NCI-H1105 treated with DMSO at 0.1 percent for 48 hours (cell line): ENCODE measurements at regions not wholly inside any gene's neighbourhood (a gene's known extent, or its start where the extent isn't known, plus 50 kb on each side); places are given as distances from the start of the nearest gene placed in this dataset.
"Not testable (repeated sequence)": the region's sequence is repeated elsewhere in the genome, so short reads cannot be mapped to it uniquely, and the experiment has no call there.

Source experiments
- DNase-seq: peaks from one replicate; lab custom pipeline; 2025; lab: John Stamatoyannopoulos, UW

DNA sequence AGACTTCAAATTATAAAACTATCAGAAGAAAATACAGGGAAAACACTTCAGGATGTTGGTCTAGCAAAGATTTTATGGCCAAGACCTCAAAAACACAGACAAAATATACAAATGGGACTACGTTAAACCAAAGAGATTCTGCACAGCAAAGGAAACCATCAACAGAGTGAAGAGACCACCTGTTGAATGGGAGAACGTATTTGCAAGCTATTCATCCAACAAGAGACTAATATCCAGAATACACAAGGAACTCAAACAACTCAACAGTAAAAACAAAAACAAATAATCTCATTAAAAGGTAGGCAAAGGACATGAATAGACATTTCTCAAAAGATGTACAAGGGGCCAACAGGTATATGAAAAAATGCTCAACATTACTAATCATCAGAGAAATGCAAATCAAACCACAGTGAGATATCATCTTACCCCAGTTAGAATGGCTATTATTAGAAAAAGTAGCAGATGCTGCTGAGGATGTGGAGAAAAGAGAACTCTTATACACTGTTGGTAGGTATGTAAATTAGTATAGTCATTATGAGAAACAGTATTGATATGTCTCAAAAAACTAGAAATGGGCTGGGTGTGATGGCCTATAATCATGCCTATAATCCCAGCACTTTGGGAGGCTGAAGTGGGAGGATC is 112.6 kb downstream of the LRIG2 start:
- no peak for DNase-seq

DNA sequence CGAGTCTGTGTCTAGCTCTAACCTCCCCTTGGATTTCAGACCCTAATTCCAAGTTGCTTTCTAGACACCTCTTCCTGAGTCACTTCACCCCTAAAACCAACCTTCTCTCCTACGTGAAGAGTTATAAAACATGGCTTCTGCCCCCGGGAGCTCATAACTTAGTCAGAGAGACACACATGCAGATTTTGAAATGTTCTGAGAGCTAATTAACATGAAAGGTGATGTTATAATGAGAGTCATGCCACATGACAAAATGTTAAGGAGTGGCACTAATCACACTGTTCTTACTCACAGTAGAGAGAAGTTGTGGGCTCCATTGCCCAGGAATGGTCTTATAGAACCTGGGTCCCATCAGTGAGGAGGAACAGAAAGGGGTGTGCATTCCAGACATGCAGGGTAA is 117.1 kb downstream of the LRIG2 start:
- DNase-seq = no peak

DNA sequence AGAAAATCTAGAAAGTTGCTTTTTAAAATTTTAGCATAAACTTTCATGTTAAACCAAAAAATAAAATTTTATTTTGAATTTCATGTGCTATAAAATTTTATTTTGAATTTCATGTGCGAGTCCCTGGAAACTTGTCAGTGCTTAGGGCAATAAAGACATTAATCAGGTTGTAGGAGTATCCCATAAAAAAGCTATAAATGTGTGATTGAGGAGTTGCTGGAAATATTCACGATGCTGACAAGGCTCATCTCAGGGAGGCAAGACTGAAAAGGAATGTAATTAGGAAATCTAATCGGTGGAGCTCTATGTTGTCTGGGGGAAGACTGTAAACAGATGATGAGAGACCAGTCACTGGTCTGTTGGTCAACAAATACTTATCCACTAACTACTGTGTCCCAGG is 117.9 kb downstream of the LRIG2 start:
- DNase-seq = no peak

DNA sequence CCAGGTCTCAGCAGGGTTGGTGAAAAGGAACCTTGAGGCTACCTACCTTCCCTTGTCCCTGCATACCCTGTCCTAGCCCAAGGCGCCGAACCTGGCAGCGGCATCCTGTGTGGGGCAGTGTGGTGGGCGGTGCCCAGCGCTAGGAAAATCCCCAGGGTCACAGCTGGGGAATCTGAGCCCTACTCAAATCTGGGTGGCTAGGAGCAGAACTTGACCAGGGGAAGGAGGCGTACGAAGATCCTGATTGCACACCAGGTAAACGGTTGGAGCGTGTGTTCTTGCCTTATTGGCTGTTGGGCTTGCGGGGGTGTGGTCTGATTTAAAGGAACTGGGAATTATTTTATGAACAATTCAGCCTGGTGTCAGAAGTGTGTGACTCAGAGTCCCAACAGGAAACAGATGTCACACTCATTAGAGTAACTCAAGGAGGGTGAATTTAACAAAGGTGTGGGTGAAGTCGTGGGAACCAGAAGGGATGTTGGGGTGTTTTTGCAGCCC is 118.6 kb downstream of the LRIG2 start:
- DNase-seq = no peak

DNA sequence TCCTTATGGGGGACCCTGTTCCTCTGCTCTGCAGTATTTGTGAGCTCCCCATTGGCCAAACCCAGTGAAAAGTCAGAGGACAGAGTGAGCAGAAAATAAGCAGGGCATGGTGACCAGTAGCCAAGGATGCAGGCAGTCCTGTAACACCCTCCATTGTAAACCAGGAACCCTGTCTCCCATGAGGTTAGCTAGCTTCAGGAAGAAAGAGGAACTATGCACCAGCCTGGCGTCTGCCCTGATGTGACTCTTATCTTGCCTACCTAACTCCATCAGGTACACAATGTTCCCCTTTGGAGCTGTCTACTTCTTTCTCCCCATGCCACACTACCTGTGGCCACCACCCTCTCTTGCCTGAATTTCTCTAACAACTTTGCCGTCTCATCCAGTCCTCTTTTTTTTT is 119.2 kb downstream of the LRIG2 start:
- no peak for DNase-seq

DNA sequence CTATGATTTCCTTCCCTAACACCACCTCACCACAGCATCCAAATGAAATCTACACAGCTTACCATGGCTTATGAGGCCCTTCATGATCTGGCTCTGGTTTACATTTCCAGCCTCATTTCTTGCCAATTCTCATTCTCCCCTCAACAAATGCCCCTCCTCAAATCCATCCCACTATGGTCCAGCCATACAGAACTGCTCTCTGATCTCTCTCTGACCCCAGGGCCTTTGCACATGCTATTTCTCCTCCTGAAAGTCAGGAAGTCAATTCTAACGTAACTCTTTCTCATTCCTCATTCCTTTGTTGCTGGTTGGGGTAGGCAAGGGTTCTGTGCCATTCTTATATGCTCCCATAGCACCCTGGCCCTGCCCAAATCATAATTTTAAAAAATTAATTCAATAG is 120.0 kb downstream of the LRIG2 start:
- no peak for DNase-seq

DNA sequence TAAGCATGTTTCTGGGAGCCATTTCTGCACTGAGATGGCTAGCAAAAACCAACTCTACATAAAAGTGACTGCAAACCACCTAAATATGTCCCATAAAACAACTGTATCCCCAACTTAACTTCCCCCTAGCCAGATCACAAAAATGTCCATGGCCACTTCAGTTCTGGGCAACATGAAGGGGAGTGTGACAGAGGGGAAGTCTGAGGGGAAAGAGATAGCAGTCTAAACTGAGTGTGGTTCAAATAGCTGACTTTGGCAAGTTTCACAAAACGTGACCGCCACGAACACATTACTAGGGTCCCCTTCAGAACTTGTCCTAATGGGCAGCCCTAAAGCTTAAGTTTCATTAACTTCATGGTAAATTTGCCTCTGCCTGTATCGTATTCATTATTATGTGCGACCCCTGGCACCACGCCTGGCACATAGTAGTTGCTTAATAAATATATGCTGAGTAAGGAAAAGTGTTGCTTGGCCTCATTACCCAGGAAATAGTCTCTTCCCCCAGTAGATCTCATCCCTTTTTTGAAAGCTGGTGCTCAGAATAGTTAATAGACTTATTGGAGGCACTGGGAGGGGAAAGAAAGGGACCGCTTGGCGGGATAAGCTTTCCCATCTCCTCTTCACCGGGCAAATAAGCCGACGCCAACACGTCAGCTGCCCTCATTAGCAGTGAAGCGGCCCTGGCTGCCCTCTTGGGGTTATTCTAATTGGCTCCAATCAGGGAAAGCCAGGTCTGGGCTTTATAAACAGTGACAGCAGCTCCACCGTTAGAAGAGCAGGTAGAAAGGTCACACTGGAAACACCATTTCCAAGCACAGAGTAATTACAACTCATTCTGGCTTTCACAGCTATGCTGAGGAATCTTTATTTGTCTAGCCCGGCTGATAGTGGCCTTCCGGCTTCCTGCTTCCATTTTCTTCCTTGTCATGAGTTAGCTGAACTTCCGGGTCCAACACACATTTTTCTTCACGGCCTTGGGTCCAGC is 122.1 kb downstream of the LRIG2 start:
- DNase-seq = no peak

DNA sequence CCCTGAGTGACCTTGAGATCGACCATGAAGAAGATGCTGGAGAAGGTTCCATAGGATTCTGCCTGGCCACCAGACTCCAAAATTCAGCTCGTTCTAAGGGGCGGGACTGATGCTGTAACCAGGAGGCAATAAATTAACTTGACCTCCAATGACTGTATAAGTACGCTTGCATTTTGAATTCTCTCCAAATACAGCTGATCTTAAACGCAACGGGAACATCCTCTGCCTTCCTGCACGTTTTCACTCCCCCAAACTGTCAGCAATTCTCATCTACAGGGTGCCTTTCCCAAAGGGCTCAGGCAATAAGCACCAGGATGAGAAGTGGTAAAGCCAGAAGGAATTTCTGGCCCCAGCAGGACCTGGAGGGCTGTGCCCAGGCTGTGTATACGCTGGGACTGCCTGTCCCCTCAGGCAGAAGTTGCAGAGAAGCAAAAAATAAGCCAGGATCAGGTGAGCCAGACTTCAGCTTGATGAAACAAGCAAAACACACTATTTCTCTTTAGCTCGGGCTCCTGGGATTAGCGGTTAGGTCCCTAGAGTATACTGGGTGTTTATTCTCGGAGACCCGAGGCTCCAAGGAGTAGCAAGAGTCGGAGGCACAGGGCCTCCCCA is 124.8 kb downstream of the LRIG2 start:
- no peak for DNase-seq

DNA sequence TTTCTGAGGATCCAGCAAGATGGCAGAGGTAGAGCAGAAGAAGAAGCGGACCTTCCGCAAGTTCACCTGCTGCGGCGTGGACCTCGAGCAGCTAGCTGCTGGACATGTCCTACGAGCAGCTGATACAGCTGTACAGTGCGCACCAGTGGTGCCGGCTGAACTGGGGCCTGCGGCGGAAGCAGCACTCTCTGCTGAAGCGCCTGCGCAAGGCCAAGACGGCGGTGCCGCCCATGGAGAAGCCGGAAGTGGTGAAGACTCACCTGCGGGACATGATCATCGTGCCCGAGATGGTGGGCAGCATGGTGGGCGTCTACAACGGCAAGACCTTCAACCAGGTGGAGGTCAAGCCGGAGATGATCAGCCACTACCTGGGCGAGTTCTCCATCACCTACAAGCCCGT is 125.8 kb downstream of the LRIG2 start:
- no peak for DNase-seq

DNA sequence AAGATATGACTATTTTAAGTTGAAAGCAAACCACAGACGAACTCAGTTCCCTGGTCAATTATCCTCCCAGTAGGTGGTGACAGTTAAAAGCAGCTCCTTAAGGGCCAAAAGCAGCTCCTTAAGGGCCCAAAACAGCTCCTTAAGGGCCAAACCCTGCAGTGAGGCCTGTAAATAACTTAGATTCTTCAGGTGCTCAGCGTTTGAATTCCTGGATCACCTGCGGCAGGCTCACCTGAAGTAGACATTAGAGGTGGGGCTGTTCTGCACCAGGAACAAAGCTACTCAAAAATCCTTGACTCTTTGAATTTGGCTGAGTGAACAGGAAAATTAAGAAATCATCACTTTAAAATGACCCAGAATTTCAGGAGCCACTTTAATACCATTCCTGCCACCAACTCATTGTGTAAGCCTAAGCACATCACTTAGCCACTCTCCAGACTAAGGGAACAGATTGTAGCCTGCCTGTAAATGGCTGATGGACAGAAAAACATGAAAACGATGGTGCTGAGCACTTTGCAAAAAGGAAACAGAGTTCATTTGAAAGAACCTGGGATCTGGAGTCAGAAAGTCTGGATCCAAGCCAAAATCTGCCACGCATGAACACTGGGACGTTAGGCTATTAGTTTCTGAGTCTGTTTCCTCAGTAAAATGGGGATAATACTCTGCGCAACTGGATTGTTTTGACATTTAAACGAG is 126.9 kb downstream of the LRIG2 start:
- DNase-seq = peak; percentile 40

DNA sequence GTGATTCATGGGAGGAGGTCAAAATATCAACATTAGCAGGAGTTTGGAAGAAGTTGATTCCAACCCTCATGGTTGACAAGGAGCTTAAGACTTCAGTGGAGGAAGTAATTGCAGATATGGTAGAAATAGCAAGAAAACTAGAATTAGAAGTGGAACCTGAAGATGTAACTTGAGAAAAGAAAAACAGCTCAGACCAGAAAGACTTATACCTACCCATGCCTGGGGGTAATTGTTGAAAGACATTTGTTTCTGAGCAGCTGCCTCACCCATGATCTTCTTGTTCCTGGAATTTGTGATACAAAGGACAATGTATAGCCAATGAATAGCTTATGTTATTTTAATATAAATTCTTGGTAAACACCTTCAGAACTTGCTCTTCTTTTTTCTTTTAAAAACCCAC is 128.6 kb downstream of the LRIG2 start:
- DNase-seq = no peak

DNA sequence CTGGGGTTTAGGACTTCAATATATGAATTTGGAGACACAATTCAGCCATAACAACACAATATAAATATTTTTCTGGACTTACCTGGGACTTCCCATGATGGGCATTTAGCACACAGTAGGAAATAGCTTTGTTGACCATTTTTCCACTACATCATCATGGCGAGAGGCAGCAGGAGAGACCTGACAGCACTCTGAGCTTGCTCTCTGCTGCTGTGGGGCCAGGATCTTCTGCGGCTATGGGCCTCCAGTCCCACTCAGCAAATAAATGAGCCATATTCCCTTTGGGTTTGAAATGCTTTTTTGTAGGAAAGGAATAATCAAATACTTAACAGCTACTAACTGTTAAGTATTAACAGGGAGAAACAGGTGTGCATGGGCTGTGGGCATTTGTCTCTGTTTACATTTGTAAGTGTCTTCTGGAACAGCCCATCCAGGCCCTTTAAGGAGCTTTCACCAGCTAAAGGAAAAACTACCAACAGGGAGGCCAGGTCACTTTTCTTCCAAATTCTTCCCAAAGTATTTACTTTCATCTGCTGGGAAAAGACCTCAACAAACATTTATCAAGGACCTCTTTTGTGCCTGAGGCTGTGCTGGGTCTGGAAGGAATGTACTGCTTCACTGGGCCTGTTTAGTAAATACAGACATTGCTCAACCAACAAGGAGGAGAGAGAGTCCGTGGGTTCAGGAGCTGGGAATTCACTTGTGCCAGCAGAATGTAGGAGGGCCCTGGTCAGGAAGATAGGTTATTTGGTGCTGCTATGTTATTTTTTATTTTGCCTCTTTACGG is 133.2 kb downstream of the LRIG2 start:
- DNase-seq = no peak

DNA sequence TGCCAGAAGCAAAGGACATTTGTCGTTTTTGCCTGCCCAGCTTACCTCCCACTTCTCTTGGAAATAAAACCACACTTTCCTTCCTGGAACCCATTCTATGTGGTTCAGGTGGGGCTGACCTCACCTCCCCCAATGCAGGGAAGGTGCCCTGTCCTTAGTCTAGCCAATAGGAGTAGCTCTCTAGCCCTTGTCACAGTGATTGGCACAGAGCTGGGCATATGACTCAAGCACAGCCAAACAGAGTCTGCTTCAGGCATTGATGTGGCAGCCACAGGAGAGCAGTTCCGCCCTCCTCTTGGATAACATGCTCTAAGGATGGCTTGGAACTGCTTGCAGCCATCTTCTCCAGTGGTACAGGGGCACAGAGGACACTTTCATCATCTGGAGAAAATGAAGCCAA is 134.0 kb downstream of the LRIG2 start:
- DNase-seq = no peak

DNA sequence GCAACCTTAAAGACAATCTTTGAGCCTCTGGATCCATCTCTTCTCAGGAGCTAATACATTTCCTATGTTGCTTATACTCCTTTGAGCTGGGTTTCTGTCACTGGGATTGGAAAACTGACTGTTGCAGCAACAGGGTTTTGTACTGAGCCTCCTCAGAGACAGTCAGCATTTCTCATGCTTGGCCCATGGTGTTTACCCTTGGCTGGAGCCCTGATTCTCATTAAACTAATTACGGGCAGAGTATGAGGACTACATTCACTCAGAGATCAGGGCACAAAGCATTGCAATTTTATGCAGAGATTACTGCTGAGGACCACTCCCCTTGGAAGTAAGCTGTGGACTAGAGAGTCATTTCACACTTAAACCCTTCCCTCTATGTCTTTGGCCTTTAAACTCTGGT is 134.5 kb downstream of the LRIG2 start:
- no peak for DNase-seq

DNA sequence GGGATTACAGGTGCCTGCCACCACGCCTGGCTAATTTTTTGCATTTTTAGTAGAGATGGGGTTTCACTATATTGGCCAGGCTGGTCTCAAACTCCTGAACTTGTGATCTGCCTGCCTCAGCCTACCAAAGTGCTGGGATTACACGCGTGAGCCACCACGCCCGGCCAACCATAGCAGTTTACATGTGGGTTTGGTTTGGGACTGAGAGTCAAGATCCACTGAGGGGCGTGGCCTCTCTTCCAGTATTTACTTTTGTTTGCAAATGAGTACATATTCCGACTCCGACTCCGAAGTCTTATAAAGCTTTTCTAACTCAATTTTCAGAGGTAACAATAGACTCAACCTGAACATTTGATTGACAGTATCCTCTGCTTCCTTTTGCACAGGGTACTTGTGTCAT is 135.4 kb downstream of the LRIG2 start:
- not testable (repeated sequence) for DNase-seq

DNA sequence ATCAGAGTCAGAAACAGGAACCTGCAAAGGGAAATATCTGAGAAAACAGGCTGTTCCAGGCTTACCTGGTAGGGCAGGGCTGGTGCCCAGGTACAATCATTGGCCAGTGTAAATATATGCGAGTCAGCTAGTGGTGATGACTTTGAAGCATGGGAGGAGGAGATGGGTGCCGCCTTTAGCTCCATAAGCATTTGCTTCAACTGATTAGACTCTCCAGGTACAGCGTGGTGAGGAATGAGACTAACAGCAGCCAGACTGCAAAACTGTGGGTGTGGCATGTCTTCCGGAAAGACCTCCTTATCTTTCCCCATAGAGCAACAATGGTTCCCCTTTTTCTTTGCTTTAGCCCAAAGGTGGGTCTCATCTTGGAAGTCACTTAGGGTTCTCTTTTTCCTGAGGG is 137.2 kb downstream of the LRIG2 start:
- DNase-seq = no peak

DNA sequence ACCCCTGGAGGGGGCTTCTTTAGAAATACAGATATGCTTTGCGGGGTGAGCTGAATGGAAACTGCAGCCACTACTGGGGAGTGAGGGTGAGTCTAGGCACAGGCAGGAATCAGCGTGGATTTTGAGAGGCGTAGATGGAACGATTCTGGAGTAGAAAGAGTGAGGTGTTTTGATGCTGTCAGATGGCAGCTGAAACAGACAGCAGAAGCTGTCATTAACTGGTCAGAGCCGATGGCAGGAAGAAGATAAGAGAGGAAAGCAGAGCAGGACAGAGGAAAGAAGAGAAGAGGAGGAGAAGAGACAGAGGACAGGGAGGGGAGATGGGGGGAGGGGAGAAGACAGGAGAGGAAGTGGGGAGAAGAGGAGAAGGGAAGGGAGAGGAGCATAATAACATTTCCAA is 138.5 kb downstream of the LRIG2 start:
- no peak for DNase-seq

DNA sequence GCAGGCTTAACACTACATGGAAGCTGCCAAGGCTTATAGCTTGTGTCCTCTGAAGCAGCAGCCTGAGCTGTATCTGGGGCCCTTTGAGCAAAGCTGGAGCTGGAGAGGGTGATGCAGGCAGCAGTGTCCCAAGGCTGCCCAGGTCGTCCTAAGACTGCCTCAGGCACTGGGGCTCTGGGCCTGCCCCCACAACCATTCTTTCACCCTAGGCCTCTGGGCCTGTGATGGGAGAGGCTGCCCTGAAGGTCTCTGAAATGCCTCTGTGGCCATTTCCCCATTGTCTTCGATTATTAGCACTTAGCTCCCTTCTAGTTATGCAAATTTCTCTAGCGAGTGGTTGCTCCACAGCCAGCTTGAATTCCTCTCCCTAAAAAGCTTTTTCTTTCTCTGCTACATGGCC is 142.0 kb downstream of the LRIG2 start:
- no peak for DNase-seq

DNA sequence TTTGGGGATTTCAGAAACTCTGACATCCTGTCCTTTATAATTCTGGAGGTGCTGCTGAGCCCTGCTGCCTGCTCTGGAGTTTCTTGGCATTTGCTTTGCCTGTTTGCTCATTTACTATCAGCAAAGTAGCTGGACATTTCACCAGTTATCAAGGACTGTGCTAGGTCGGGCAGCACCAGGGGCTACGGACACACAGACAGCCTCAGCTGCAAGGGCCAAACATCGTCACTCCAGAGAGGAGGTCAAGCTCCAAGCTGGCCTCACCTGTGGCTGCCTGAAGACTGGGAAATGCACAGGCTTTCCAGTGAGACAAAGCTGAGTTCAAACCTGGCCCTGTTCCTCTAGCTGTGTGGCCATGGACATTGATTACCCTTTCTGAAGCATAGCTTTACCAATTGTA is 143.7 kb downstream of the LRIG2 start:
- no peak for DNase-seq

DNA sequence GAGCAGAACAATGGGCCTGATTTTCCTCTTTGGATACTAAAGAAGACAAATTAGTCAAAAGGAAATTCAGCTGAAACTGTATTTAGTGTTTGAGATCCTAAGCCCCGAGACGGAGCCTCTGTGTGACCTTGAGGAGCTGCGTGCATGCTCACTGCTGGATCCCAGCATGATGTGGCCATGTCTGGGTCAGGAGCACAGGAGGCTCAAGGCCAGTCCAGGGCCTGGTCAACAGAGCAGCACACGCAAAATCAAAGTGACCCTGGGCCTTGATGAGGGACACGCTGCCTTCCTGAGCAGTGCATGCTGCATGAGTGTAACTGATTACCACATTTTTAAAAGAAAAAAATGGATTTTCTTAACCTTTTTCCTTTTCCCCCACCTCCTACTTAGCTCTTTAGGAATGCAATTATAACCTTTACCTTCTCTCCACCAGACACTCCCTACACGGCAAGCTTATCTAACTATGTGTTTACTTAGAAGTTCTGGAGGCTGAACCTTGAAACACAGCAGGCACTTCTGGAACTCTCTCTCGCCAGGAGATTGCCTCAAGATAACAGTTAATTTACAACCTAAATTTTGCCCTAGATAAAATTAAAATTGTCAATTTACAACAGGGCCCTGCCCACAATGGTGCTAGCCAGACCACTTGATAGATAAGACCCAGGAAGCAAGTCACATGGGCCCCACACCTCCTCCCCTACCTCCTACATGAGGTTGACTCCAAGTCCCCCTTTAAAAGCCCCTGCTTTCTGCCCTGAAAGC is 144.6 kb downstream of the LRIG2 start:
- DNase-seq = no peak

DNA sequence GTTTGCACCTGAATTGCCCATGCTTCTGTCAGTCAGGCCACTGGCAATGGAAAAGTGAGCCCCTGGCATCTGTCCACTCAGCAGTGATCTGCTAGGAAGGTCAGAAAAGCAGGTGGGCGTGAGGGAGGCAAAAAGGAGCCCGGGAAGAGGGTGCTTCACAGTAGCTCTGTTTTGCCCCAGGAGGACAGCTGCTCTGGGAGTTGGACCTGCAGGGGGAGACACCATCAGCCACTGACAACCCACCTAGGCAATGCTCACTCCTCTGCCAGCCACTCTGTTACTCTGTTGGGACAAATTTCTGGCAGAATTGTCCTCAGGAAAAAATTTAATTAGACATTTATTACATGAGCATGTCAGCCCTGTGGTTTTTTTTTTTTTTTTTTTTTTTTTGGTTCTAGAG is 146.4 kb downstream of the LRIG2 start:
- DNase-seq = no peak
